ENCODE measurements at regions not wholly inside any gene's neighbourhood (a gene's known extent, or its start where the extent isn't known, plus 50 kb on each side); places are given as distances from the start of the nearest gene placed in this dataset.

GRCh38 chr3:95971573-95971972 is 842.8 kb upstream of the EPHA6 start:
- Histone ChIP-seq H3K4me3 (ENCODE audit: low read depth in 1 of 5, low read length in 5 of 5) (no peak overlapping the region), H3K27ac (ENCODE audit: low read depth, low read length) (no peak overlapping the region), H3K4me1 (ENCODE audit: control insufficient read depth in 5 of 5, insufficient read depth in 5 of 5, low read length in 5 of 5) (peaks cover 0 to 10% (median 0%) of the 10 kb centered on the region in 5 donors), H3K9ac (ENCODE audit: low read length in 5 of 5) (no peak overlapping the region), H3K36me3 (ENCODE audit: control insufficient read depth in 5 of 5, insufficient read depth in 5 of 5, low read length in 5 of 5) (no peaks in the 10 kb centered on the region), H3K9me3 (ENCODE audit: control insufficient read depth in 5 of 5, low read length in 5 of 5) (no peaks in the 10 kb centered on the region), H3K27me3 (ENCODE audit: control insufficient read depth in 5 of 5, insufficient read depth in 4 of 5, low read length in 5 of 5) (no peaks in the 10 kb centered on the region)

GRCh38 chr3:95994338-95994737 is 820.1 kb upstream of the EPHA6 start:
- H3K27ac ChIP-seq (ENCODE audit: low read depth, low read length), result no peak overlapping the region
- no peak overlapping the region for H3K9ac ChIP-seq (ENCODE audit: low read length in 5 of 5)
- H3K4me1 ChIP-seq (ENCODE audit: control insufficient read depth in 5 of 5, insufficient read depth in 5 of 5, low read length in 5 of 5), result no peaks in the 10 kb centered on the region
- H3K36me3 ChIP-seq (ENCODE audit: control insufficient read depth in 5 of 5, insufficient read depth in 5 of 5, low read length in 5 of 5), result no peaks in the 10 kb centered on the region
- no peaks in the 10 kb centered on the region for H3K9me3 ChIP-seq (ENCODE audit: control insufficient read depth in 5 of 5, low read length in 5 of 5)
- no peak overlapping the region for H3K4me3 ChIP-seq (ENCODE audit: low read depth in 1 of 5, low read length in 5 of 5)
- H3K27me3 ChIP-seq (ENCODE audit: control insufficient read depth in 5 of 5, insufficient read depth in 4 of 5, low read length in 5 of 5), result no peaks in the 10 kb centered on the region

- no peak overlapping the region for H3K27ac ChIP-seq (ENCODE audit: low read depth, low read length)
- no peaks in the 10 kb centered on the region for H3K36me3 ChIP-seq (ENCODE audit: control insufficient read depth in 5 of 5, insufficient read depth in 5 of 5, low read length in 5 of 5)
- peaks cover 0 to 4% (median 0%) of the 10 kb centered on the region in 5 donors for H3K9me3 ChIP-seq (ENCODE audit: control insufficient read depth in 5 of 5, low read length in 5 of 5)
- peaks cover 0 to 1% (median 0%) of the 10 kb centered on the region in 5 donors for H3K4me1 ChIP-seq (ENCODE audit: control insufficient read depth in 5 of 5, insufficient read depth in 5 of 5, low read length in 5 of 5)
- no peak overlapping the region for H3K4me3 ChIP-seq (ENCODE audit: low read depth in 1 of 5, low read length in 5 of 5)
- no peak overlapping the region for H3K9ac ChIP-seq (ENCODE audit: low read length in 5 of 5)
- H3K27me3 ChIP-seq (ENCODE audit: control insufficient read depth in 5 of 5, insufficient read depth in 4 of 5, low read length in 5 of 5), result no peaks in the 10 kb centered on the region
These were observed 813.4 kb upstream of the EPHA6 start for GRCh38 chr3:96000966-96001365.

GRCh38 chr3:96007650-96008195 is 806.7 kb upstream of the EPHA6 start:
- Histone ChIP-seq H3K4me3 (ENCODE audit: low read depth in 1 of 5, low read length in 5 of 5) (no peak overlapping the region), H3K27ac (ENCODE audit: low read depth, low read length) (no peak overlapping the region), H3K9me3 (ENCODE audit: control insufficient read depth in 5 of 5, low read length in 5 of 5) (no peaks in the 10 kb centered on the region), H3K4me1 (ENCODE audit: control insufficient read depth in 5 of 5, insufficient read depth in 5 of 5, low read length in 5 of 5) (peaks cover 0 to 10% (median 0%) of the 10 kb centered on the region in 5 donors), H3K27me3 (ENCODE audit: control insufficient read depth in 5 of 5, insufficient read depth in 4 of 5, low read length in 5 of 5) (no peaks in the 10 kb centered on the region), H3K9ac (ENCODE audit: low read length in 5 of 5) (no peak overlapping the region), H3K36me3 (ENCODE audit: control insufficient read depth in 5 of 5, insufficient read depth in 5 of 5, low read length in 5 of 5) (no peaks in the 10 kb centered on the region)

- Histone ChIP-seq H3K27ac (ENCODE audit: low read depth, low read length) (no peak overlapping the region), H3K9me3 (ENCODE audit: control insufficient read depth in 5 of 5, low read length in 5 of 5) (no peaks in the 10 kb centered on the region), H3K36me3 (ENCODE audit: control insufficient read depth in 5 of 5, insufficient read depth in 5 of 5, low read length in 5 of 5) (no peaks in the 10 kb centered on the region), H3K4me1 (ENCODE audit: control insufficient read depth in 5 of 5, insufficient read depth in 5 of 5, low read length in 5 of 5) (no peaks in the 10 kb centered on the region), H3K27me3 (ENCODE audit: control insufficient read depth in 5 of 5, insufficient read depth in 4 of 5, low read length in 5 of 5) (no peaks in the 10 kb centered on the region), H3K9ac (ENCODE audit: low read length in 5 of 5) (no peak overlapping the region), H3K4me3 (ENCODE audit: low read depth in 1 of 5, low read length in 5 of 5) (no peak overlapping the region)
These were observed 801.5 kb upstream of the EPHA6 start for GRCh38 chr3:96012939-96013338.

- Histone ChIP-seq H3K4me3 (ENCODE audit: low read depth in 1 of 5, low read length in 5 of 5) (no peak overlapping the region), H3K9me3 (ENCODE audit: control insufficient read depth in 5 of 5, low read length in 5 of 5) (peaks cover 0 to 3% (median 0%) of the 10 kb centered on the region in 5 donors), H3K36me3 (ENCODE audit: control insufficient read depth in 5 of 5, insufficient read depth in 5 of 5, low read length in 5 of 5) (no peaks in the 10 kb centered on the region), H3K4me1 (ENCODE audit: control insufficient read depth in 5 of 5, insufficient read depth in 5 of 5, low read length in 5 of 5) (no peaks in the 10 kb centered on the region), H3K9ac (ENCODE audit: low read length in 5 of 5) (no peak overlapping the region), H3K27me3 (ENCODE audit: control insufficient read depth in 5 of 5, insufficient read depth in 4 of 5, low read length in 5 of 5) (no peaks in the 10 kb centered on the region), H3K27ac (ENCODE audit: low read depth, low read length) (no peak overlapping the region)
These were observed 796.8 kb upstream of the EPHA6 start for GRCh38 chr3:96017556-96017955.

- H3K36me3 ChIP-seq (ENCODE audit: control insufficient read depth in 5 of 5, insufficient read depth in 5 of 5, low read length in 5 of 5), result no peaks in the 10 kb centered on the region
- no peak overlapping the region for H3K9ac ChIP-seq (ENCODE audit: low read length in 5 of 5)
- no peak overlapping the region for H3K4me3 ChIP-seq (ENCODE audit: low read depth in 1 of 5, low read length in 5 of 5)
- H3K4me1 ChIP-seq (ENCODE audit: control insufficient read depth in 5 of 5, insufficient read depth in 5 of 5, low read length in 5 of 5), result no peaks in the 10 kb centered on the region
- H3K9me3 ChIP-seq (ENCODE audit: control insufficient read depth in 5 of 5, low read length in 5 of 5), result peaks cover 0 to 3% (median 0%) of the 10 kb centered on the region in 5 donors
- no peaks in the 10 kb centered on the region for H3K27me3 ChIP-seq (ENCODE audit: control insufficient read depth in 5 of 5, insufficient read depth in 4 of 5, low read length in 5 of 5)
- H3K27ac ChIP-seq (ENCODE audit: low read depth, low read length), result no peak overlapping the region
These were observed 791.7 kb upstream of the EPHA6 start for GRCh38 chr3:96022676-96023075.

- no peak overlapping the region for H3K4me3 ChIP-seq (ENCODE audit: low read depth in 1 of 5, low read length in 5 of 5)
- no peaks in the 10 kb centered on the region for H3K36me3 ChIP-seq (ENCODE audit: control insufficient read depth in 5 of 5, insufficient read depth in 5 of 5, low read length in 5 of 5)
- no peaks in the 10 kb centered on the region for H3K27me3 ChIP-seq (ENCODE audit: control insufficient read depth in 5 of 5, insufficient read depth in 4 of 5, low read length in 5 of 5)
- no peak overlapping the region for H3K9ac ChIP-seq (ENCODE audit: low read length in 5 of 5)
- H3K4me1 ChIP-seq (ENCODE audit: control insufficient read depth in 5 of 5, insufficient read depth in 5 of 5, low read length in 5 of 5), result no peaks in the 10 kb centered on the region
- no peaks in the 10 kb centered on the region for H3K9me3 ChIP-seq (ENCODE audit: control insufficient read depth in 5 of 5, low read length in 5 of 5)
- H3K27ac ChIP-seq (ENCODE audit: low read depth, low read length), result no peak overlapping the region
These were observed 786.7 kb upstream of the EPHA6 start for GRCh38 chr3:96027718-96028117.

GRCh38 chr3:96039632-96040031 is 774.8 kb upstream of the EPHA6 start:
- peaks cover 0 to 9% (median 0%) of the 10 kb centered on the region in 5 donors for H3K4me1 ChIP-seq (ENCODE audit: control insufficient read depth in 5 of 5, insufficient read depth in 5 of 5, low read length in 5 of 5)
- no peaks in the 10 kb centered on the region for H3K27me3 ChIP-seq (ENCODE audit: control insufficient read depth in 5 of 5, insufficient read depth in 4 of 5, low read length in 5 of 5)
- no peak overlapping the region for H3K9ac ChIP-seq (ENCODE audit: low read length in 5 of 5)
- no peaks in the 10 kb centered on the region for H3K36me3 ChIP-seq (ENCODE audit: control insufficient read depth in 5 of 5, insufficient read depth in 5 of 5, low read length in 5 of 5)
- H3K27ac ChIP-seq (ENCODE audit: low read depth, low read length), result no peak overlapping the region
- H3K9me3 ChIP-seq (ENCODE audit: control insufficient read depth in 5 of 5, low read length in 5 of 5), result no peaks in the 10 kb centered on the region
- H3K4me3 ChIP-seq (ENCODE audit: low read depth in 1 of 5, low read length in 5 of 5), result no peak overlapping the region

- Histone ChIP-seq H3K4me3 (ENCODE audit: low read depth in 1 of 5, low read length in 5 of 5) (no peak overlapping the region), H3K36me3 (ENCODE audit: control insufficient read depth in 5 of 5, insufficient read depth in 5 of 5, low read length in 5 of 5) (no peaks in the 10 kb centered on the region), H3K9me3 (ENCODE audit: control insufficient read depth in 5 of 5, low read length in 5 of 5) (no peaks in the 10 kb centered on the region), H3K27me3 (ENCODE audit: control insufficient read depth in 5 of 5, insufficient read depth in 4 of 5, low read length in 5 of 5) (no peaks in the 10 kb centered on the region), H3K9ac (ENCODE audit: low read length in 5 of 5) (no peak overlapping the region), H3K4me1 (ENCODE audit: control insufficient read depth in 5 of 5, insufficient read depth in 5 of 5, low read length in 5 of 5) (no peaks in the 10 kb centered on the region), H3K27ac (ENCODE audit: low read depth, low read length) (no peak overlapping the region)
These were observed 755.1 kb upstream of the EPHA6 start for GRCh38 chr3:96059301-96059700.

GRCh38 chr3:96069065-96069464 is 745.3 kb upstream of the EPHA6 start:
- H3K4me3 ChIP-seq (ENCODE audit: low read depth in 1 of 5, low read length in 5 of 5), result no peak overlapping the region
- H3K4me1 ChIP-seq (ENCODE audit: control insufficient read depth in 5 of 5, insufficient read depth in 5 of 5, low read length in 5 of 5), result peaks cover 0 to 4% (median 0%) of the 10 kb centered on the region in 5 donors
- no peak overlapping the region for H3K9ac ChIP-seq (ENCODE audit: low read length in 5 of 5)
- no peak overlapping the region for H3K27ac ChIP-seq (ENCODE audit: low read depth, low read length)
- no peaks in the 10 kb centered on the region for H3K27me3 ChIP-seq (ENCODE audit: control insufficient read depth in 5 of 5, insufficient read depth in 4 of 5, low read length in 5 of 5)
- H3K9me3 ChIP-seq (ENCODE audit: control insufficient read depth in 5 of 5, low read length in 5 of 5), result peaks cover 0 to 15% (median 9%) of the 10 kb centered on the region in 5 donors
- H3K36me3 ChIP-seq (ENCODE audit: control insufficient read depth in 5 of 5, insufficient read depth in 5 of 5, low read length in 5 of 5), result no peaks in the 10 kb centered on the region

Measured in subcutaneous abdominal adipose tissue (tissue), 5 donors.